HG03521 (cell line): ENCODE measurements at regions not wholly inside any gene's neighbourhood (a gene's known extent, or its start where the extent isn't known, plus 50 kb on each side); places are given as distances from the start of the nearest gene placed in this dataset.
"Not testable (repeated sequence)": the region's sequence is repeated elsewhere in the genome, so short reads cannot be mapped to it uniquely, and the experiment has no call there.

Experiments used
- ATAC-seq: cut with Tn5 transposase; IDR thresholded peaks from one replicate; pipeline ENCODE4 v1.9.1; 2021; ENCODE audit warnings: mild to moderate bottlenecking, moderate library complexity; ENCODE audit not compliant: unreplicated experiment

DNA sequence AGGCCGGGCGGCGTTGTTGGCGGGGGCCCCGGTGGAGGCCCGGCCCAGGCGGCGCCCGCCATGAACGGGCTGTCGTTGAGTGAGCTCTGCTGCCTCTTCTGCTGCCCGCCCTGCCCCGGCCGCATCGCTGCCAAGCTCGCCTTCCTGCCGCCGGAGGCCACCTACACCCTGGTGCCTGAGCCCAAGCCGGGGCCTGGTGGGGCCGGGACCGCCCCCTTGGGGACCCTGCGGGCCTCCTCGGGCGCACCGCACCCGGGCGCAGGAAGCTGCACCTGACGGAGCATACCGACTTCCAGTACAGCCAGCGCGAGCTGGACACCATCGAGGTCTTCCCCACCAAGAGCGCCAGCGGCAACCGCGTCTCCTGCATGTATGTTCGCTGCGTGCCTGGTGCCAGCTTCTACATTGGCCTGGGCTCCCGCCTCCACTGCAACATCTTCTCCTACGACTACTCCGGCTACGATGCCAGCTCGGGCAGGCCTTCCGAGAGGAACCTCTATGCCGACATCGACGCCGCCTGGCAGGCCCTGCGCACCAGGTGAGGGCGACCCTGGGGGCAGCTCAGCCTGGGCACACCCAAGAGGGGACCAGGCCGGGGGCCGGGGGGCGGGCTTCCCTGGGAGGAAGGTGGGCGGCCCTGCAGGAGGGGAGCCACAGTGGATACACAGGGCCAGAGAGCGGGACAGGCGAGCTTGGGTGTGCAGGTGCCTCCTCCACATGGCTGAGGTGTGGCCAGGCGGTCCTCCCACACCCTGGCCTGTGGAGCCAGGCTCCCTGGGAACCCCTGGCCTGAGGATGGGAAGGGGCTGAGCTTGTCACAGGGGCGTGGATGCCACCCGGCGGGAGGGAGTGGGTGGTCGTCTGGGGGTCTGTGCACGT is 201.6 kb downstream of the USP22 start:
- not testable (repeated sequence) for ATAC-seq

- ATAC-seq, result not testable (repeated sequence)
These were observed 200.8 kb downstream of the USP22 start for GRCh38 chr17:20842012-20842411.

GRCh38 chr17:20843261-20843660 is 199.6 kb downstream of the USP22 start:
- ATAC-seq, result not testable (repeated sequence)

DNA sequence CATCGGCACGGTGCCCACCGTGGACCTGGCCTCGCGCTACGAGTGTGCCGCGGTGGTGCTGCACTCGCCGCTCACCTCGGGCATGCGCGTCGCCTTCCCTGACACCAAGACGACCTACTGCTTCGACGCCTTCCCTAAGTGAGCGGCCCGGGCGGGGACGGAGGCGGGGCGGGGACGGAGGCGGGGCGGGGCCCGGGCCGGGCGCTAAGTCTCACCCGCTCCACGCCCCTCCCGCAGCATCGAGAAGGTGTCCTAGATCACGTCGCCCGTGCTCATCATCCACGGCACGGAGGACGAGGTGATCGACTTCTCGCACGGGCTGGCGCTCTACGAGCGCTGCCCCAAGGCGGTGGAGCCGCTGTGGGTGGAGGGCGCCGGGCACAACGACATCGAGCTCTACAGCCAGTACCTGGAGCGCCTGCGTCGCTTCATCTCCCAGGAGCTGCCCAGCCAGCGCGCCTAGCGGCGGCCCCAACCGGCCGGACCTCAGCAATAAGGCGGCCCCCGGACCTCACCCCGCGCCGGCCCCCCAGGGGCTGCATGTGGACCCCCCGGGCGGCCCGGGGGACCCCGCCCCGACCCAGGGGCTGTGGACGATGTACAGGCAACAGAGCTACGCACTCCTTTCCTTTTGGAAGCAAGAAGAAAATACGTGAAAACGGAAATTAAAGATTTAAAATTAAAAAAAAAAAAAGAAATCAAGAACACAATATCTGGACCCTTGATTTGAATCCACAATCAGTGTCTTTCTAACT is 198.8 kb downstream of the USP22 start:
- ATAC-seq, result not testable (repeated sequence)

GRCh38 chr17:20848869-20849443 is 193.9 kb downstream of the USP22 start:
- ATAC-seq, result not testable (repeated sequence)

- ATAC-seq, result not testable (repeated sequence)
These were observed 191.1 kb downstream of the USP22 start for GRCh38 chr17:20851591-20852238.

DNA sequence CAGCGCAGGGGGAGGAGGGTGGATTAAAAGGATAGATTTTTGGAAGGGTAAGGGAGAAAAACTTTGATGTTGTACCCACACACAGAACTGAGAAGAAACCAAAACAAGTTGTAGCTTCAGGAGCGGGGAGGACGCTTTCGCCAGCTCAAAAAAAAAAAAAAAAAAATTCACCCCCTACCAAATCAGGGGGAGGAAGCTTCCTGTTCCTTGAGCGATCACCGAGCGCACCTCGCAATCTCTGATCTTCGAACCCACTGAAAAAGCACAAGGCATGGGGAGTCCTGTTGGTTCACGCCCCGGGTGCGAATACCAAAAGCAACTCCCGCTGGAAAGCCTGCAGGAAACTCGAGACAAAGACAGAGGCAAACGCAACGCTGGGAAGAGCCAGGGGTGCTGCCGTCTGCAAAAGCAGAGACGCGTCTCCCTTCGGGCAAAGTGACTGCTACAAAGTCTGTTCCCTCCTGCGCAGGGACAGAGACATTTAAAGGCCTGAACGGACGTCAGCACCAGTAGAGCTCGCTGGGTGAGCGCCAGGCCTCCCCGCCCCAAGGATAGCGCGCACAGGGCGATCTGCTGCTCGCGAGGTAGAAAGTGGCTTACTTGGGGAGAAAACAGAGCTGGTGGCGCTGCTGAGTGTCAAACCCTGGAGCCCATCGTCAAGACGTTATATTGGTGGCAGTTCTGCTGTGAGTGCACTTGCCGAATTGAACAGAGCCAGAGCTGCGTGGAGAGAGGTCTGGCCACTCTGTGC is 190.4 kb downstream of the USP22 start:
- ATAC-seq, result no peak

GRCh38 chr17:20852990-20853370 is 189.8 kb downstream of the USP22 start:
- ATAC-seq, result no peak

DNA sequence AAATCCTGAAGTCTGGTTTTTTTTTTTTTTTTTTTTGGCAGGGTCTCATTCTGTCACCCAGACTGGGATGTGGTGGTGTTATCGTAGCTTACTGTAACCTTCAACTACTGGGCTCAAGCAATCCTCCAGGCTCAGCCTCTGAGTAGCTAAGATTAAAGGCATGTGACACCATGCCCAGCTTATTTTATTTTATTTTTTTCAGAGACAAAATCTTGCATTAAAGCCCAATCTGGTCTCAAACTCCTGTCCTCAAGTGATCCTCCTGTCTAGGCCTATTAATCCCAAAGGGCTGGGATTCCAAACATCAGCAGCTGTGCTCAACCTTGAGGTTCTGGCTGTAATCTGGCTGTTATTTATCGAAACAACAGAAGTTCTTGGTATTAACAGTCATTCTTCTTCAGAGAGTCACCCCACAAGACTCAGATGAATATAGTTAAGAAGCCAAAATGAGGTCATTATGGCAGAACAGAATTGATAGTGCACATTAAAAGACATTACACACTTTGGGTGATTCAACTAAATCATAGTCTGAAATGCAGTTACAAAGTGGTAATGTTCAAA is 186.8 kb downstream of the USP22 start:
- not testable (repeated sequence) for ATAC-seq

GRCh38 chr17:20866444-20867209 is 176.2 kb downstream of the USP22 start:
- ATAC-seq, result not testable (repeated sequence)

GRCh38 chr17:20867436-20867937 is 175.3 kb downstream of the USP22 start:
- ATAC-seq, result not testable (repeated sequence)

DNA sequence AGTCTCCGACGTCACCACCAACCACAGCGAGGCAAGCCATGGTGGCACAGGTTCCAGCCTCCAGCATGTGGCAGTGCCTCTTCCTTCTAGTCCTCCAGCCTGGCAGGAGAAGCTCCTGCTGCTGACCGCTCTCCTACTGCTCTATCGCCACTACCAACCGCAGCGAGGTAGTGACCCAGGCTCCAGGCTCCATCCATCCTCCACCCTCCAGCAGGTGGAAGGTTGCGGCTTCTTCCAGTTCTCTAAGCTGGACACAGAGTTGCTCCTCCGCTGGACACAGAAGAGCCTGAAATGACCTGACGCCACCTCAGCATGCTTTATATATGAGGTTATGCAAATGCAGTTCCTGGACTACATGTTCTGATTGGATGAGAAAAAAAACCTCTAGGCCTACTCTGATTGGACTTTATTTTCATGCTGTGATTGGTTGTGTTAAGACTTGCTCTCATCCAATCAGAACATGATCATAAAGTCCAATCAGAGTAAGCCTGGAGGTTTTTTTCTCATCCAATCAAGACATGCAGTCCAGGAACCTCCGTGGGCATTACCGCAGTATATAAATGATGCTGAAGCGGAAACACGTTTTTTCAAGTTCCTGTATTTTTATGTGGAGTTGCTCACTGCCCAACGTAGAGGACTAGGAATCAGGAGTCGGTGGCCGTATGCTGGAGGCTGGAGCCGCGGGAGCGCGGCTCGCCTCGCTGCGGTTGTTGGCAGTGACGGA is 174.7 kb downstream of the USP22 start:
- not testable (repeated sequence) for ATAC-seq

DNA sequence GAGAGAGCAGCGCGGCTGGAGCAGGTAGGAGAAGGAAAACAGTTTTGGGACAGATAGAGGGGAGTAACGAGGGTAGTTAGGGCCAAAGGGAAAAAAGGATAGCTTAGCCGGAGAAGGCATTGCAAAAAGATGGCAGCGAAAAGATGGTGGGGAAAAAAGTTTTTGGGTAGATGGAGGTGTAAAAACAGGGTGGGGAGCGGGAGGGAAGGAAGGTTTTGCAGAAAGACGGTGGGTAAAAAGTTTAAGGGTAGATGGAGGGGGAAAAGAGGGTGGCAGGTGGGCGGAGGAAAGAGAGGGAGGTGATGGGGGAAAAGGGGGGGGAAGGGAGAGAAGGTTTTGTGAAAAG is 174.2 kb downstream of the USP22 start:
- ATAC-seq, result not testable (repeated sequence)

DNA sequence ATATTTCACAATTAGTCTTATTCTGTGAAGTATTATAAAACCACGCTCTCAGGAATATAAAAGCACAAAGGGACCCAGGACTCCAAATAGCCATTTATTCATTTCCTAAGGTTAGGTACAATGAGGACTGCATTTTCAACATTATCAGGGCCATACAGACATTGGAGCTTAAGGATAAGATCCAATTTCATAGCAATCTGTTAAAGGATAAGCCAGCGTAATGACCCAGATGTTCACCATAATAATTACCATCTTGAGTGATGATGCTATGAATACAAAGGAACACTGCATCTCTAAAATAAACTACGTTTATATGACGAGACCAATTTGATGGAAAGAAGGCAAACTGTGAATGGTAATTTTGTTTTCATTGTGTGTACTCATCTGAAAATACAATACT is 169.6 kb downstream of the USP22 start:
- ATAC-seq, result not testable (repeated sequence)

DNA sequence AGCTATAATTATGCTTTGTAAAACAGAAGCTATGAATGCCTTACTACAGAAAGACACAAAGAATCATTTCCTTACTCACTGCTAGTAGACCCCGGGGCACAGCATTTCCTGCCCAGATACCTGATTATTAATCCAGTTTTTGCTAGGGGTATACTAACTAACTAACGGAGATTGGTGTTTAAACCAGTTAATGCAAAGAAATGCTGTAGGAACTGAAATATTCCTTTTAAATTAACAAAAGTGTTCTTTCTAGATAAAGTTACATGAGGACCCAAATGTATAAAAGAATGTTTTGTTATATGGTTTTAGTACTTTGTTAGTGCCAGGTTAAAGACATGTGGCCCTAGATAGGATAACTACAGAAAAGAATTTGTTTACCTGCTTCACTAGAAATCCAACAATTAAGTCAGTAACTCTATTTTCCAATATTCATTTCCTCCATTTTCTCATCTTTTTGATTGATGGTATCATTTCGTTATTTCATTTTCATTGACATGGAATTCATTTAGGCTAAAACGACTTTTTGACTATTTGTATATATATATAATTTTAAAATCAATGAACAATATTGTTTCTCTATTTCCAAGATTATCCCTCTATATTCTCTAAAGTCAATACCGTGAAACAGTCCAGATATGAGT is 169.0 kb downstream of the USP22 start:
- ATAC-seq, result not testable (repeated sequence)

DNA sequence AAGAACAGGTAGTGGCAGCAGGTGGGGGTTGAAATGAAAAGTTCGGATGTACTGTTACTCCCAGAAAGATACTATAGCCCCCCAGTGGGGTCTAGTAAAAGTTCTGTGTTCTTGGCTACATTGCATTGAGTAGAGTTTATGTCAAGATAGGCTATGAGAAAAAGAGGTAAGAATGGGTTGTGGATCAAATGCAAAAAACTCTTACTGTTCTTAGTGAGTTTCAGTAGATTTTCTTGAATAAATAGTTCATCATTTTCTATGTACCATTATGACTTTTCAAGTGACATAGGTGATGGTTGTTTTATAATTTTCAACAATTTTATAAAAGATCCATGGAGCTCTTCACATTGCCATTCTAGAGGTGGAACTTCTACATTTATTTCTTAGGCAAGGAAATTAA is 165.4 kb downstream of the USP22 start:
- ATAC-seq, result not testable (repeated sequence)

GRCh38 chr17:20890338-20890737 is 152.5 kb downstream of the USP22 start:
- ATAC-seq, result no peak

DNA sequence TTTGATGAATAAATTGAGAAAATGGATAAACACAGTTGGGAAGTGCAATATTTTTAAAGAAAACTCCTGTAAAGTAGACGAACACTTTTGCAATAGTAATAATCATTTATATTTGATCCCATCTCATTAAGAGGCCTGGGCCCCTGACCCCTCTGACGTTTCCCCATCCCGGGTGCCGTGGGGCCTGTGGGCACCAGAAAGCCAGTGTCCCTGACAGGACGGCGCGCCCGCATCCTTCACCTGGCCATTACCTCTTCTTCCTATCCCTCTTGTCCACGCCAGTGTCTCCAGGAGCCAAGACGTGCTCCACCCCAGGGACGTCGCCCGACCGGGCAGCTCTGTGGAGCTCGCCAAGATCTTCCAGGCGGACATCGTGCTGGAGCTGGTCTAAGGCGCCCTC is 147.4 kb downstream of the USP22 start:
- not testable (repeated sequence) for ATAC-seq
